Suprapubic skin (tissue), 4 donors: ENCODE measurements at regions not wholly inside any gene's neighbourhood (a gene's known extent, or its start where the extent isn't known, plus 50 kb on each side); places are given as distances from the start of the nearest gene placed in this dataset.

Experiments used
- EP300 ChIP-seq: sonication (generic); formaldehyde crosslinking; IDR thresholded peaks from one replicate; pipeline ENCODE4 v1.6.1; 2017; ENCODE audit warnings: antibody characterized with exemption
- POLR2A ChIP-seq, 2 donors: fragments of 450-650 bp; IDR thresholded peaks; one replicate each; pipeline ENCODE4 v1.6.1; 2017; ENCODE audit warnings: antibody characterized with exemption in 2 of 2, mild to moderate bottlenecking in 2 of 2, moderate library complexity in 2 of 2
- POLR2AphosphoS5 ChIP-seq, 3 donors: sonication (generic); formaldehyde crosslinking; IDR thresholded peaks; one replicate each; pipeline ENCODE4 v1.6.1; 2017; ENCODE audit warnings: antibody characterized with exemption in 3 of 3
- TF ChIP-seq, protein P1 (sequence below), 2 donors: fragments of 200-600 bp in 1 of 2; fragments of 450-650 bp in 1 of 2; sonication (generic) in 1 of 2; IDR thresholded peaks; one replicate each; pipeline ENCODE4 v1.5.1; 2016 to 2019; ENCODE audit warnings: antibody characterized with exemption in 2 of 2, mild to moderate bottlenecking in 1 of 2, moderate library complexity in 1 of 2

DNA sequence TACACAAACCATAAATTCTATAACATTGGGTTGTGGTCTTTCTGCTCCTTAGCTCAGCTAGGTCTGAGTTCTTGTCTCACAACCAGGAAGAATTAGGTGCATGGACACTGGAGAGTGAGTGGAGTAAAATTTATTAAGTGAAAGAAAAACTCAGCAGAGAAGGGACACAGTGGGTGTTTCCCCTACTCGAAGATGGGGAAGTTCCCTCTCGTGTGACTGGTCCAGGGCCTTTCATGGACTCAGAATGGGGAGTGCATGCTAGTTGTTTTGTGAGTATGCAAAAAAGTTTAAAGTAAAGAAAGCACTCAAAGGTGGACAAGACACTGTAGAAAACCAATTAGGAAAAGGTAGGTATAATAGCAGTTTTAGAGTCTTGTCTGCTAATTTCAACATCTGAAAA, 215.5 kb upstream of the RORA start:
- TF ChIP-seq, protein P1, sequence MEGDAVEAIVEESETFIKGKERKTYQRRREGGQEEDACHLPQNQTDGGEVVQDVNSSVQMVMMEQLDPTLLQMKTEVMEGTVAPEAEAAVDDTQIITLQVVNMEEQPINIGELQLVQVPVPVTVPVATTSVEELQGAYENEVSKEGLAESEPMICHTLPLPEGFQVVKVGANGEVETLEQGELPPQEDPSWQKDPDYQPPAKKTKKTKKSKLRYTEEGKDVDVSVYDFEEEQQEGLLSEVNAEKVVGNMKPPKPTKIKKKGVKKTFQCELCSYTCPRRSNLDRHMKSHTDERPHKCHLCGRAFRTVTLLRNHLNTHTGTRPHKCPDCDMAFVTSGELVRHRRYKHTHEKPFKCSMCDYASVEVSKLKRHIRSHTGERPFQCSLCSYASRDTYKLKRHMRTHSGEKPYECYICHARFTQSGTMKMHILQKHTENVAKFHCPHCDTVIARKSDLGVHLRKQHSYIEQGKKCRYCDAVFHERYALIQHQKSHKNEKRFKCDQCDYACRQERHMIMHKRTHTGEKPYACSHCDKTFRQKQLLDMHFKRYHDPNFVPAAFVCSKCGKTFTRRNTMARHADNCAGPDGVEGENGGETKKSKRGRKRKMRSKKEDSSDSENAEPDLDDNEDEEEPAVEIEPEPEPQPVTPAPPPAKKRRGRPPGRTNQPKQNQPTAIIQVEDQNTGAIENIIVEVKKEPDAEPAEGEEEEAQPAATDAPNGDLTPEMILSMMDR (IDR thresholded peaks at IDR 0.05) = no peak
- TF ChIP-seq EP300 (no peak), POLR2A (IDR thresholded peaks at IDR 0.05) (no peak), POLR2AphosphoS5 (IDR thresholded peaks at IDR 0.05) (no peak)
